SKM-1 (cell line): ENCODE measurements at regions not wholly inside any gene's neighbourhood (a gene's known extent, or its start where the extent isn't known, plus 50 kb on each side); places are given as distances from the start of the nearest gene placed in this dataset.
"Not testable (repeated sequence)": the region's sequence is repeated elsewhere in the genome, so short reads cannot be mapped to it uniquely, and the experiment has no call there.

Experiments used
- DNase-seq: peaks from one replicate; lab custom pipeline; 2025; ENCODE audit not compliant: unreplicated experiment; lab: John Stamatoyannopoulos, UW

DNA sequence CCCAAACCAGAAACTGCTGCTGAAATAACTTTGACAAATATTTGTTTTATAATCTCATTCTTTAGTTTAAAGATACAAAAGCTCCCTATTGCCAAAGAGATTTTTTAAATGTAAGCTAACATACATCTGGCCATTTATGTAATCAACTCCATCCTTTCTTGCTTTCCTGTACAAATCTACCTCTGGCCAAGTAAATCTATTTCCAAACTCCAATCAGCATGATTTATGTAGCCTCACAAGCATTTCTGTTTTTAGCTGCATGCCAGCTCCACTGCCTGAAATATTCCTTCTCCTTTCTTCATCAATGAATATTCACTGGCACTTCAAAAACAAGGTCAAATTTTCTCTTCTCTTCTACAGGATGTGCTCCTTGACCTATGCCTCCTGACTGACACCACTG is 80.0 kb downstream of the SHOX2 start:
- DNase-seq = no peak

DNA sequence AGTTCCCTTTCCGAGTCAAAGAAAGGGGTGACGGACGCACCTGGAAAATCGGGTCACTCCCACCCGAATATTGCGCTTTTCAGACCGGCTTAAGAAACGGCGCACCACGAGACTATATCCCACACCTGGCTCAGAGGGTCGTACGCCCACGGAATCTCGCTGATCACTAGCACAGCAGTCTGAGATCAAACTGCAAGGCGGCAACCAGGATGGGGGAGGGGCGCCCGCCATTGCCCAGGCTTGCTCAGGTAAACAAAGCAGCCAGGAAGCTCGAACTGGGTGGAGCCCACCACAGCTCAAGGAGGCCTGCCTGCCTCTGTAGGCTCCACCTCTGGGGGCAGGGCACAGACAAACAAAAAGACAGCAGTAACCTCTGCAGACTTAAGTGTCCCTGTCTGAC is 86.3 kb downstream of the SHOX2 start:
- not testable (repeated sequence) for DNase-seq

DNA sequence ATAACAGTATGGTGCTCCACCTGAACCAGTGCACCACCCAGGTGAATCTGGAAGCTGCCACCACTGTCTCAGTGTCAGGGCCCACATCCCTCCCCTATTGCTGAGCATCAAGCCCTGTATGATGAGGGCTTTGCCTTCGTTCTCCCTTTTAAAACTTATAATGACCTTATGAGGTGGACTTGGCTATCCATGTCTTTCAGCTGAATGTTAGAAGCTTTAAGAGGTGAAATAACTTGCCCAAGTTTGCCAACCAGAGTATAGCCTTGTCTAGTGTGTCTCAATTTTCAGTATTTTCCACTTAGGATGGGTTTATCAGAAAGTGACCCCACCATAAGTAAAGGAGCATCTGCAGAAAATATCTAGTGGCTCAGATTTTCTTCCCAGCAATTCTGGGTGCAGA is 87.8 kb downstream of the SHOX2 start:
- no peak for DNase-seq

DNA sequence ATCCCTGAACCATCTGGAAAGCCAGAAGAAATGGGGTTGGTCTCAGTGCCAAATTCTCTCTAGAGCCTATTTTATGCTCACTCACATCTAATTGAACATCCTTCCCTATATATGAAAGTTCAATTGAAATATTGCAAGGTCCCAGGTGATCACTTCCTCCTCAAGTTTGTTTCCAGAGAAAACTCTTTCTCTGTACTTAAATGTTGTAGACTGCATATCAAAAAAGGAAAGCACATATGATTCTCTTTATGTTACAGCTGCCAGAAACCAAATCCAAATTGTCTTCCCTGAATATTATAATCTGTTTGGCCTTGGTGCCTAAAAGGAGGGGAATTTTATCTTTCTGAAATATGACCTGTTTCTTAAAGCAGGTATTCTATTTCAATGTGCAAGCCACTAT is 93.3 kb downstream of the SHOX2 start:
- no peak for DNase-seq

DNA sequence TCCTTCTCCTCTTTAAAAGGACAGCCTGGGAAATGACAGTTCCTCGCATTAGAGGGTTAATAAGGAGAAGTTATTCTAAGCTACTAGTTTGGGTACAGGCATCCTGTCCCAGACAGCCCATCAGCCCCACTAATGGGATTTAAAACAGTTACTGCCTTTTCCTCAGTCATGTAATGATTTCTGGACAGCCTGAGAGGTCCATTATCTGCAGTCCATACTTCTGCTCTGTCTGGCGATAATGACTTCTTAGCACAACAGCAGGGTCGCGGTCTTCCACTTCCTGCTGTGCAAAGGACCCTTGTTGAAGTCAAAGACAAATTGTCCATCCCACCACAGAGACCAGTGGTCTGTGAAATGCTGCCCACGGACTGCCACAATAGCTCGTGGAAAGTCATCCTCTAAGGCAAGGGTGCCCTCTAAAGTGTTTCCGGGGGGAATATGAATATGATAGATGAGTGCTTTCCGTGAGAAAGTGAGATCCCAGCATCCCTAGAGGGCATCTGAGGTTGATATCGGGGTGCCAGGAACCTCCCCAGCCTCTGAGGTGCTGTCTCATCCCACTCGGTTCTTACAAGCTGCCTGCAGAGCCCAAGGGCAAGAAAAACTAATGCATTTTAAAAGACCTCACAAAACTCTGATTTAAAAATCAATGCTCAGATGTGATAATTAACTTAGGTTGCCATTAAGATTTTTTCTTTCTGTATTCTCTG is 100.7 kb downstream of the SHOX2 start:
- no peak for DNase-seq

- DNase-seq = no peak
Observed at GRCh38 chr3:157999246-157999645, 107.0 kb downstream of the SHOX2 start.

GRCh38 chr3:157982359-157982758 is 123.9 kb downstream of the SHOX2 start:
- DNase-seq = no peak

DNA sequence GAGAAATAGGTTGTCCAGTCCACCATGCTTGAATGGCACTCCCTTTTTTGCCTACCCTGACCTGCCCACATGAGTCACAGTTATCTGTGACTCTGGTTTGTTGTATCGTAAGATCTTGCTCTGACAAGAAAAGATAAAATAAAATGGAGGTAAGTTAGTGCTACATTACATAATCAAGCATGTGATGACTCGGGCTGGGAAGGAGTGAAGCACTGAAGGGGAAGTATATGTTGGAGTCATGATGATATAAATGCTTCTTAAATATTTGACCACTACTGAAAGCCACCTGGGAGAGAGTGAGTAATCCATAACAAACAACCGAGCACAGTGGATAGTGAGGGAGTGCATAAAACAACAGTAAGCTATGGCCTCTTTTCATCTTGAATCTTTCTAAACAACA is 124.4 kb downstream of the SHOX2 start:
- no peak for DNase-seq

DNA sequence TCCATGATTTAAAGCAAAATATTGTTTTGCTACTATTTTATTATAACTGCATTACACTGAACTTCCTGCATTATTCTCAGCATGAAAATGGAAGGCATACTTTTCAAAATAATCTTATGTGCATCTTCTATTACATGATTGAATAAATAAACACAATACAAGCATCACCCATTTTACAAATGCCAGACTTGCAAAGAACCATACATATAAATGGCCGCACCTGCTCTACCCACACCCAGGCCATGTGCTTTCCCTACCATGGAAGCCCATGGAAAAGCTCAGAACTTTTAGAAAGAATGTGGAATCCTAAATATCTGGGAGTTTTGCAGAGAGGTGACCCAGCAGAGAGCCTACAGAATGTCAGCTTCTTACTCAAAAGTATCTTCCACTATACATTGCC is 127.2 kb downstream of the SHOX2 start:
- no peak for DNase-seq

GRCh38 chr3:157961665-157962064 is 144.6 kb downstream of the SHOX2 start:
- no peak for DNase-seq

GRCh38 chr3:157958457-157958856 is 147.8 kb downstream of the SHOX2 start:
- no peak for DNase-seq

GRCh38 chr3:157956850-157957249 is 149.4 kb downstream of the SHOX2 start:
- DNase-seq = no peak

GRCh38 chr3:157956176-157956575 is 150.0 kb downstream of the SHOX2 start:
- no peak for DNase-seq

DNA sequence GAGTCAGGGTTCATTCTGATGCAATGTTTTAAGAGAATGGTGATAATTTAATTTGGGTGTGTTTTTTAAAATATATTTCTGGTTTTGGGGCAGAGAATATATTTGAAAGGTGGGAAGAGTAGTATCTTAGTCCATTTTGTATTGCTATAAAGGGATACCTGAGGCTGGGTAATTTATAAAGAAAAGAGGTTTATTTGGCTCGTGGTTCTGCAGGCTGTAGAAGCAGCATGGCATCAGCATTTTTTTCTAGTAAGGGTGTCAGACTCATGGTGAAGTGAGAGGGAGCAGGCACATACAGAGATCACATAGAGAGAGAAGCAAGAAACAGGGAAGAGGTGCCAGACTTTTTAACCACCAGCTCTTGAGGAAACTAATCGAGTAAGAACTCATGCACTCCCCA is 152.7 kb downstream of the SHOX2 start:
- DNase-seq = no peak

DNA sequence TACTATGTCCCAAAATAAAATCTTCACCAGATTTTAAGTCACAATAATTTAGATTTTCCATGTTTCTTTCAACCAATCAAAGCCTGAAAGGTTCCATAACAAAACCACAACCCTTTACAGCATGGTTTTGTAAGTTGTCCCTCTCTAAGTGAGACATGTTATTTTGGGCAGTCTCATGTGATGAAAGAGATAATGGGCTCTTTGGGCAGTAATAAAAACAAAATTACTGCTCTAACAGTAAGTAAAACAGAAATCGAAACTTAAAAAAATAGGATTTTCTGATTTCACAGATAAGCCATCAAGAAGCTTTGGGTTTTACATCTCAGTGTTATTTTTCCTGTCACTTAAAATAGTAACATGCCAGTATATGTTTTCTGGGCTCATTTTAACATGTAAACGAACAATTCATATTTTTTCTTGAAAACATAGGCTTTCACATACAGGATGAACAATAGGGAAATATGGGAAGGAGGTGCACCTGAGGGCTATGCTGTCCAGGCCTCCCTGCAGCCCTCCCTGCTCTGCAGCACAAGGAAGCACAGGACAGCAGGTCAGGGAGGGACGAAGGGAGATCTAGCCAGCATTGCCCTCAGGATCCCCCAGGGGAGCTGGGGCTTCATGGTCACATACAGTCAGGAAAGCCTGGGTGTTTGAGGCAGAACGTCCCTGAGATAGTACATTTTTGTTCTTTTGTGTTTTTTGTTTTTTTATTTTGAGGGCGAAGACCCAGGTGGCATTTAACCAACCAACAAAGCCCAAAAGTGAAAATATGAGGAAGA is 157.4 kb downstream of the SHOX2 start:
- no peak for DNase-seq

DNA sequence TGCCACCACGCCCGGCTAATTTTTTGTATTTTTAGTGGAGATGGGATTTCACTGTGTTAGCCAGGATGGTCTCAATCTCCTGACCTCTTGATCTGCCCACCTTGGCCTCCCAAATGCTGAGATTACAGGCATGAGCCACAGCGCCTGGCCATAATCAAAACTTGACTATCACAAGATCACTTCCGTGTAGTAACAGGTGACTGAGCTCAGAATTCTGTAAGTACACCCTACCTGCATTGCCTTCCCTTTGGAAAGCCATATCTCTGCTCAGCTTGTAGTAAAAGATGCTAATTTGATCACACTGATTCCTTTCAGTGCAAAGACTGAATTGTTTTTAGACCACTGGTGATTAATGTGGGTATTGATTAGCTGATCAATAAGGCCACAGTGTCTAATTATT is 167.1 kb downstream of the SHOX2 start:
- no peak for DNase-seq

GRCh38 chr3:157938154-157938779 is 168.0 kb downstream of the SHOX2 start:
- DNase-seq = no peak

- no peak for DNase-seq
Observed at GRCh38 chr3:157931517-157931916, 174.7 kb downstream of the SHOX2 start.

- no peak for DNase-seq
Observed at GRCh38 chr3:157930000-157930780, 176.0 kb downstream of the SHOX2 start.

DNA sequence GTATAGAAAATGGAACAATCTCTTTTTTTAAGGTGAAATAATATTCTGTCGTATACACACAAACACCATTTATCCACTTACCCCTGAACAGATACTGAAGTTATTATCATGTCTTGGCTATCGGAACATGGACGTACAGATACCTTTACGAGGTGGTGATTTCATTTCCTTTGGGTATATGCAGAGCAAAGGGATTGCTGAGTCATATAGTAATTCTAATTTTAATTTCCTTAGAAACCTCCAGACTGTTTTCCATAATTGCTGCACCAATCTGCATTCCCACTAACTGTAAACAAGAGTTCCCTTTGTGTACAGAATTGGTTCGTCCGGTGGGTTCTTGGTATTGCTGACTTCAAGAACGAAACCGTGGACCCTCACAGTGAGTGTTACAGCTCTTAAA is 179.4 kb downstream of the SHOX2 start:
- no peak for DNase-seq

DNA sequence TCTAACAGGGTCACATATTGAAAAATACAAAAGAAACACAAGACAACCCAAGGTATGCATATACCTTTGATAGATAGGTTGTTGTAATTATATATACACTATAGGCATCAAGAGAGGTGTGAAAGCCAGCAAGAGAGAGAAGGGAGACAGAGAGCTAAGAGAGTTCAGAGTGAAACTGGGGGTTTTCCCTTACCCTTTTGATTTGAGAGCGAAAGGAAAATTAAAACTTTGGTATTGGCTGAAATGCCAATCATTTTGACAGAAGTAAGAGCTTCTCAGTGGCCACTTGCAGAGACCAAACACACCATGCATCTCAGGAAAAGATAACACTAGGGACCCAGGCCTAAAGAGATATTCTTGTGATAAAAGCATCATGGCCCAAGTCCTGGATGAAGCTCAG is 183.6 kb downstream of the SHOX2 start:
- DNase-seq = no peak
